HG03442 (cell line): ENCODE measurements at regions not wholly inside any gene's neighbourhood (a gene's known extent, or its start where the extent isn't known, plus 50 kb on each side); places are given as distances from the start of the nearest gene placed in this dataset.
"Not testable (repeated sequence)": the region's sequence is repeated elsewhere in the genome, so short reads cannot be mapped to it uniquely, and the experiment has no call there.

Source experiments
- ATAC-seq: cut with Tn5 transposase; IDR thresholded peaks from one replicate; pipeline ENCODE4 v1.9.1; 2021; ENCODE audit warnings: mild to moderate bottlenecking, moderate library complexity; ENCODE audit not compliant: unreplicated experiment

GRCh38 chr1:209086486-209087192, 496.9 kb upstream of the CAMK1G start:
- ATAC-seq = peak; percentile 94

GRCh38 chr1:209094384-209094783, 489.1 kb upstream of the CAMK1G start:
- no peak for ATAC-seq

GRCh38 chr1:209095627-209096595, 487.6 kb upstream of the CAMK1G start:
- no peak for ATAC-seq

DNA sequence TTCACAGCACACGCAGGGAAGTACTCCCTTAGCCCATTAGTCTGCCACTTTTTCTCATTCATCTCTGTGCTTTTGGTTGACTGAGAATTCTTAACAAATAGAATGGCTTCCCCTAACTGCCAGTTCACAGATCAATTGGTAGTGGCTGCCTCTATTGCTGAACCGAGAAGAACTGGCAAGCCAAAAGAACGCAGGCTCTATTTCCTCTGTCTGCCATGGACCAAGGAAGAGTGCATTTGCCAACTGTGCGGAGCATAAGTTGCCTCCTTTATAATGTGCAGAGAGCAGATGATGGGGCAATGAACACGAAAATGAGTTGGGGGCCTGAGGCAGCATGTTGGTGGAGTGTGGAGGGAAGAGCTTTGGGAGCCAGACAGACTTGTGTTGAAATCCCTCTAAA, 483.1 kb upstream of the CAMK1G start:
- no peak for ATAC-seq

GRCh38 chr1:209101106-209101505, 482.4 kb upstream of the CAMK1G start:
- no peak for ATAC-seq

- no peak for ATAC-seq
These were observed 481.4 kb upstream of the CAMK1G start for GRCh38 chr1:209102120-209102519.

DNA sequence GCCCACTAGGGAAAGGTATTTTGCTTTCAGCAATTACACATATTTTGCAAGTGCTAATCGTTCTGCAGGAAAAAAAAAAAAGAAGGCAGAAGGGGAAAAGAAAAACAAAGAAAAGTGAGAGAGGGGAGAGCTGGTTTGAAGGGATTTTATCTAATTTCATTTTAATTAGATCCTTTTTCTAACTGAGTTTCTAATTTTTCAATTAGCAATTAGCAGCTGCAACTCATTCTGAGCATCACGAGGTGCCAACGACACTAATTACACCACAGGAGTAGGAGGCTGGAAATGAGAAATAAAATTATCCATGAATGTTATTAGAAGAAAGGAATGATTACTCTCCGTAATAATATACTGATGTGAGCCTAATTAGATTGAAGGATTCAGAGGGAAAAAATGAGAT, 481.0 kb upstream of the CAMK1G start:
- ATAC-seq = no peak

- peak; percentile 42 for ATAC-seq
These were observed 480.4 kb upstream of the CAMK1G start for GRCh38 chr1:209103092-209103491.

DNA sequence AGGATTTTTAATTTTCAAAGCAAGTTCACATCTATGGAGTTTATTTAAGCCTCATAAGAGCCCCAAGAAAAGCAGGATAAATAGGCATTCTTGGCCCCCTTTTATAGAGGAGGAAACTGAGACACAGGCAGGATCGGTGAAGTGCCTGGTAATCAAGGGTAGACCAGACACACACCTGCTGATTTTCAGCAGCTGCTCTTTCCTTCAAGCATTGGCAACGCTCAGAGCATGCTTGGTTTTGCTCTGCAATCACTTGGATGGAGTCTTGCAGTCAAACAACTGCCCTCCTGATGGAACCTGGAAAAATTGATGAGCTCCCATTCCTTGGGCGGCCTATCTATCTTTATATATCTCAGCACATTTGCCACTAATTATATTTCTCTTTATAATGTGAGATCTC, 478.9 kb upstream of the CAMK1G start:
- ATAC-seq = no peak

DNA sequence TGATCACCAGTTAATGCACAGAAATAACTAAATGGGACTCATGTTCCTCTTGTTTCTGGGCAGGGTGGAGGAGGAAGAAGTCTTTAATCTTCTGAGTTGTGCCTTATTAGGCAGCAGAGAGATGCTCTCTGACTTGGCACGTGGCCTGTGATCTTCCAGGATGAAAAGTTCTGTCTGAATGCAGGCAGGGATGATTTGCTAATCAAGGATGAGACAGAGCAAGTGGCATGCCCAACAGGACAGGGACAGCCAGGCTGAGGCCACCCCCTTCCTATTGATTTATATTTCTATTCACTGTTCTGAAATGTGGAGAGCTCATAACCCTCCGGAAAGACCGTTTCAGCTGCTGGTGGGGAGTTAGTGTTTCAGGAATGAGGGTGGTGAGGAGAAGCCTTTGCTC, 477.8 kb upstream of the CAMK1G start:
- ATAC-seq = no peak

DNA sequence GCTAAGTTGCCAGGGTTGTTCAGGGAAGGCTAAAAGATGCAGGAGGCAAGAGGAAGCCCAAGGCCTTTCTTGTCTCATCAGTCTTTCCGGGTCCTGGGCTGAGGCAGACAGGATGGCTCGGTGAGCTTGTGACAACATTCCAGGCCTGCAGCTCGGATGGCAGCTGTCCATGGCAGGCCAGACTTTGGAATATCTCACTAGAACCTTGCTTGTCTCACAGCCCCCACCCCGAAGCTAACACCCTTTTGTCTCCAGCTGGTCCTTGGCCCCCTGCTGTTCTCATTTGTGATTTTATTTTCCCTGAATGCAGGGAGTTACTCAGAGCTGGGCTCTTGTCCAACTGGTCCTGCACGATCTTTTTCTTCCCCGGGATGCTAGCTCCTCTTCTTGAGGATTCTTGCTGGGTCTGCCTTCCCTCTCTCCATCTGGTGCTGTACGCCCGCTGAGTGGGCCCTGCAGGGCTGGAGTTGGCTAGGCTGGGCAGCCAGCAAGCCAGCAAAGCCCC, 477.2 kb upstream of the CAMK1G start:
- no peak for ATAC-seq

GRCh38 chr1:209106861-209107260, 476.7 kb upstream of the CAMK1G start:
- ATAC-seq = no peak

GRCh38 chr1:209107535-209107934, 476.0 kb upstream of the CAMK1G start:
- peak; percentile 61 for ATAC-seq

- no peak for ATAC-seq
These were observed 474.3 kb upstream of the CAMK1G start for GRCh38 chr1:209109001-209109785.

DNA sequence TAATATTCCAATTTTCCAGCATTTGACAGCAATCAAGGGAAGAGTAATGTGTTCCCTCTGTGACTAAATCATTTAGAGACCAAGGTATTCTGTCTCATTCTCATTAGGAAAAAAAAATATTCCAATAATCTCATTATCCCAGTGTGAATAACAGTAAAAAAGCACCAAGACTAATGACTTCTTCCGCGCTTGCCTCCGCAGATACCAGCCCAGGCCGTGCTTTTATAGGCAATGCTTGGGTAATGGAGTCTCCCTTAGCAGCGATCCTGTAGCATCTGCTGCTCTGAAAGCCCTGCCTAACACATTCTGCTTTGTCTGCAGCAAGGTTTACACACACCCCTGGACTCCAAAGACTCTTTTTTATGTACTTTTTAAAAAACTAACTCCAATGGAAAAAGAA, 470.0 kb upstream of the CAMK1G start:
- no peak for ATAC-seq

DNA sequence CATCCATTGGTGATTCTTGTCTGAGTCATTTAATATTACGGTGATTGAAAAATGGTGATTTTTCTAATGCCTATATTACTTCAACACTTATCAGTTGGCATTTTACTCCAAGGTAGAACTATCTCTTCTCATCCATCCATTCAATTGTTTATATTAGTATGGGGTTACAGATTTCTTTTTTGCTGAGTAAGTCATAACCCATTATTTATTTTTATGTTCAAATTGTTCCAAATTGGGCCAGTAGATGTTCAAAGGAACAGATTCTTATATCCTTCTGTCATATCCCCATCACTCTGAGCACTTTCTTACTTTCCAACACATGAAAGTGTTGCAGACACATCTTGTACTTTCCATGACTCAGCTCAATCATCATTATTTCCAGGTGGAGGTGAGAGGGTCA, 466.8 kb upstream of the CAMK1G start:
- no peak for ATAC-seq

GRCh38 chr1:209123601-209124000, 459.9 kb upstream of the CAMK1G start:
- no peak for ATAC-seq

- not testable (repeated sequence) for ATAC-seq
These were observed 454.4 kb upstream of the CAMK1G start for GRCh38 chr1:209129091-209129490.

- ATAC-seq = no peak
These were observed 452.6 kb upstream of the CAMK1G start for GRCh38 chr1:209130886-209131285.

DNA sequence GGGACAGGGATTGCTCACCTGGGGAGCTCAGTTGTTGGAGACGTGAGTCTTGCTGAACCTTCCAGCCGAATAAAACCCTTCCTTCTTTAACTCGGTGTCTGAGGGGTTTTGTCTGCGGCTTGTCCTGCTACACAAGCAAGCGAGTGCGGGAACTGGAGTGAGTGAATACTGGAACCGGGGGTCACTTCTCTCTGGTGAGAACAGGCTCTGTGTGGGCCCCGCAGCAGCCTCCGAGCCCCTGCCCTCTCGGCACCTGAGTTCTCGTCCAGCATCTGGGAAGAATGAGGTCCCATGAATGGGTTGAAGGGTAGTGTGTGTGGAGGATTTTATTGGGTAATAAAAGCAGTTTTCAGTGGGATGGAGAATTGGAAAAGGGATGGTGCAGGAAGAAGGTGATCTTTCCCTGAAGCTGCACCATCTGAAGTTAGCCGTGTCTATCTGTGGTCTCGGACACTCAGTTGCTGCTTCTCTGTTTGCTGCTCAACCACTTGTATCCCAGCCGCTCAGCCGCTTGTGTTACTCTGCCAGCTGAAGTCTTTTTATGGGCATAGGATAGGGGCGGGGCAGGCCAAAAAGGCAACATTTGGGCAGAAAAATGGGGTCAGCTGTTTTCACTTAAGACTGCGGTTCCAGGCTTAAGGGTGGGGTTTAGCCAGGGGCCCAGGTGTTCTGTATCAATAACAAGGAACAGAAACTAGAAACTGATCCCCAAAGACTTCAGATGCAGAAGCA, 450.6 kb upstream of the CAMK1G start:
- ATAC-seq = no peak
